ENCODE measurements at regions not wholly inside any gene's neighbourhood (a gene's known extent, or its start where the extent isn't known, plus 50 kb on each side); places are given as distances from the start of the nearest gene placed in this dataset.

- Histone ChIP-seq H4K5ac (ENCODE audit: low read depth, low read length) (peak overlapping the region; percentile 48; the same call in 1 of the 2 replicates), H2BK120ac (ENCODE audit: low read depth, low read length) (no peak overlapping the region), H3K79me1 (ENCODE audit: low read depth in 1 of 2, low read length in 2 of 2) (no peaks in the 10 kb centered on the region), H3K36me3 (ENCODE audit: control insufficient read depth, insufficient read depth, low read length) (no peaks in the 10 kb centered on the region), H3K9me1 (ENCODE audit: insufficient read depth, low read length) (no peaks in the 10 kb centered on the region), H2BK5ac (ENCODE audit: low read depth, low read length, poor library complexity, severe bottlenecking) (no peak overlapping the region), H3K4me1 (ENCODE audit: control insufficient read depth, insufficient read depth, low read length) (no peaks in the 10 kb centered on the region; the same call in 1 of the 2 replicates), H2AK9ac (replicated peaks; ENCODE audit: low read depth, low read length, poor library complexity) (no peak overlapping the region), H3K4ac (ENCODE audit: low read depth, low read length) (no peak overlapping the region), H3K9ac (ENCODE audit: low read depth, low read length) (no peak overlapping the region), H2AFZ (replicated peaks; ENCODE audit: low read length, poor library complexity) (no peak overlapping the region), H4K8ac (ENCODE audit: low read depth in 2 of 2, low read length in 2 of 2) (no peak overlapping the region), H3K14ac (replicated peaks; ENCODE audit: low read depth, low read length) (no peak overlapping the region), H3K9me3 (ENCODE audit: control insufficient read depth, insufficient read depth, low read length) (peaks cover 4% of the 10 kb centered on the region; the same call in 1 of the 2 replicates), H3K23ac (ENCODE audit: low read depth, low read length) (no peak overlapping the region), H3K27me3 (ENCODE audit: control insufficient read depth, insufficient read depth, low read length) (no peaks in the 10 kb centered on the region; the same call in 1 of the 2 replicates), H3K56ac (ENCODE audit: extremely low read depth, insufficient read depth, low read length) (no peak overlapping the region), H3K4me3 (ENCODE audit: insufficient read depth, low read depth, low read length) (no peak overlapping the region), H3K27ac (ENCODE audit: insufficient read depth, low read length) (no peak overlapping the region; the same call in 1 of the 2 replicates), H3K18ac (ENCODE audit: low read depth, low read length) (no peak overlapping the region; the same call in 1 of the 2 replicates), H2BK15ac (ENCODE audit: low read depth, low read length) (no peak overlapping the region), H2AK5ac (ENCODE audit: low read depth, low read length) (peak overlapping the region; percentile 15; the same call in 1 of the 2 replicates), H4K91ac (ENCODE audit: insufficient read depth, low read depth, low read length) (no peak overlapping the region; the same call in 1 of the 2 replicates), H3K4me2 (ENCODE audit: low read depth, low read length) (no peak overlapping the region), H4K20me1 (ENCODE audit: insufficient read depth, low read length) (no peaks in the 10 kb centered on the region), H2BK20ac (ENCODE audit: low read depth, low read length) (no peak overlapping the region)
- ChIA-PET POLR2A (ENCODE audit: unreplicated experiment) (no interaction called here), CTCF (no interaction called here)
- 63% methylated on average over 3 of the region's 8 CpGs; no CpG with 5 or more reads in 1 of the 2 experiments for WGBS, 2 experiments (ENCODE audit: extremely low coverage in 2 of 2, insufficient read length in 1 of 2)
- no peak for DNase-seq
- in situ Hi-C loops (cut with MboI; ENCODE audit: low sequenced_read_pairs): no loop called here
- intact Hi-C loops (cut with micrococcal nuclease): no loop called here
- ATAC-seq (ENCODE audit: low read depth): no peak
- TF ChIP-seq RFX5 (IDR thresholded peaks at IDR 0.05; ENCODE audit: low read depth, low read length) (no peak), BHLHE40 (IDR thresholded peaks at IDR 0.05; ENCODE audit: low read depth, low read length) (no peak), CEBPB (IDR thresholded peaks at IDR 0.05; ENCODE audit: low read depth, low read length) (no peak), MXI1 (IDR thresholded peaks at IDR 0.05; ENCODE audit: borderline replicate concordance, low read depth, low read length) (no peak), RAD21 (IDR thresholded peaks at IDR 0.05; ENCODE audit: low read length) (no peak), MAZ (IDR thresholded peaks at IDR 0.05; ENCODE audit: borderline replicate concordance, low read depth, low read length) (no peak), NFE2L2 (IDR thresholded peaks at IDR 0.05; ENCODE audit: low read depth, low read length) (no peak), RCOR1 (IDR thresholded peaks at IDR 0.05; ENCODE audit: insufficient replicate concordance, low read length) (no peak), MAFK (IDR thresholded peaks at IDR 0.05; ENCODE audit: low read depth, low read length) (no peak), POLR2A (IDR thresholded peaks at IDR 0.05; ENCODE audit: low read depth, low read length) (no peak), SMC3 (IDR thresholded peaks at IDR 0.05; ENCODE audit: low read depth, low read length) (no peak), CTCF (conservative IDR thresholded peaks at IDR 0.05; ENCODE audit: low read depth, low read length) (no peak), USF2 (IDR thresholded peaks at IDR 0.05; ENCODE audit: low read depth, low read length) (no peak), CHD1 (IDR thresholded peaks at IDR 0.05; ENCODE audit: low read depth, low read length) (no peak), ELK1 (IDR thresholded peaks at IDR 0.05; ENCODE audit: borderline replicate concordance, low read depth, low read length) (no peak), FOS (IDR thresholded peaks at IDR 0.05; ENCODE audit: low read depth, low read length) (no peak)
- BruUV-seq (replicated peaks): no TSS peak
- dilution Hi-C loops (cut with HindIII; ENCODE audit: low sequenced_read_pairs, unreplicated experiment): no loop called here
Measured at GRCh38 chr7:3180604-3181003, 120.4 kb upstream of the SDK1 start.
